ENCODE measurements at regions not wholly inside any gene's neighbourhood (a gene's known extent, or its start where the extent isn't known, plus 50 kb on each side); places are given as distances from the start of the nearest gene placed in this dataset.

GRCh38 chr2:142756430-142756829 is 121.0 kb upstream of the KYNU start:
- Histone ChIP-seq H3K9me3 (no peaks in the 10 kb centered on the region), H3K27me3 (no peaks in the 10 kb centered on the region), H3K4me1 (no peaks in the 10 kb centered on the region), H3K36me3 (no peaks in the 10 kb centered on the region), H3K27ac (no peak overlapping the region), H3K4me3 (no peak overlapping the region)
- in situ Hi-C loops (cut with MboI; ENCODE audit: low sequenced_read_pairs in 4 of 4) (no loop called here), intact Hi-C loops (cut with DNase I; ENCODE audit: low total_unique reads) (no loop called here)
- no peak for TF ChIP-seq CTCF (IDR thresholded peaks at IDR 0.05 in 4 of 5, conservative IDR thresholded peaks at IDR 0.05 in 1 of 5)
- TF ChIP-seq POLR2A (IDR thresholded peaks at IDR 0.05), result no peak
- DNase-seq (no peak), ATAC-seq (no peak)

DNA sequence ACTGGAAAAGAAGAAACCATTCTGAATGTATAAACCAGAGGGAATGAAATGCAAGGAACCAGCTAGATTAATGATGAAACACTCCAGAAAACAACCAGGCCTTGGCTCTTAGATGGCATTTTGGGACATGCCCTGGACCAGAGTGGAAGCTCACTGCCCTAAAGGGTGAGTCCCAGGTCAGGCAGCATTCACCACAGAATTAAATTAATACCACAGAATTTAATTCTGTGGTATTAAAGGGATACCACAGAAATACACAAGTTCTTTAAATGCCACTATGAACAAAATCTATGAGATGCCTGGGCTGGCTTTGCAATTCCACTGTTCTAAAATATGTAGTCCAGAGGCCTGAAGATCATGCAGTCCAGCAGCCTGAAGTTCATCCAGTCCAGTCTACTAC is 122.3 kb upstream of the KYNU start:
- H3K27ac ChIP-seq, result no peak overlapping the region
- no peak for TF ChIP-seq CTCF (IDR thresholded peaks at IDR 0.05 in 4 of 5, conservative IDR thresholded peaks at IDR 0.05 in 1 of 5)
- TF ChIP-seq POLR2A (IDR thresholded peaks at IDR 0.05), result no peak
- DNase-seq, result no peak
- ATAC-seq, result no peak
- H3K4me1 ChIP-seq, result no peaks in the 10 kb centered on the region
- intact Hi-C loops (cut with DNase I; ENCODE audit: low total_unique reads), result no loop called here
- in situ Hi-C loops (cut with MboI; ENCODE audit: low sequenced_read_pairs in 4 of 4), result no loop called here
- no peaks in the 10 kb centered on the region for H3K36me3 ChIP-seq
- no peaks in the 10 kb centered on the region for H3K27me3 ChIP-seq
- no peak overlapping the region for H3K4me3 ChIP-seq
- no peaks in the 10 kb centered on the region for H3K9me3 ChIP-seq

DNA sequence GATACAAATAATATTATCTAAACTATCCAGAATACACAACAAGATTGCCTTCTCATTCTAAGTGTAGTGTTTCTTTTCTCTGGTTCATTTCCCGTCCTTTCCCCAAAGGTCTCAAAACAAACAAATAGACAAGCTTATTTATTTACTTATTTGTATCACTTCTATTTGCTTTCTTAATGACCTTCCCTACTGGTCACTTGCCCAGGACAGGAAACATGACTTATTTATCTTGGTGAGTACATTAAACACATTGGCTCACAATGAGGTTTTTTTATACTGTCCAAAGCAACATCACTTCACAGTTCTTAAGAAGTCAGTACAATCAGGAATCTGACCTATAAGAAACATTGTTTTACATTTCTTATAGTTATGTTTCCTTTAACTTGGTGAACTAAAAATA is 123.3 kb upstream of the KYNU start:
- Histone ChIP-seq H3K4me1 (no peaks in the 10 kb centered on the region), H3K27ac (no peak overlapping the region), H3K27me3 (no peaks in the 10 kb centered on the region), H3K36me3 (no peaks in the 10 kb centered on the region), H3K9me3 (no peaks in the 10 kb centered on the region), H3K4me3 (no peak overlapping the region)
- ATAC-seq (no peak), DNase-seq (no peak)
- TF ChIP-seq CTCF (IDR thresholded peaks at IDR 0.05 in 4 of 5, conservative IDR thresholded peaks at IDR 0.05 in 1 of 5), result no peak
- no peak for TF ChIP-seq POLR2A (IDR thresholded peaks at IDR 0.05)
- in situ Hi-C loops (cut with MboI; ENCODE audit: low sequenced_read_pairs in 4 of 4), result no loop called here
- intact Hi-C loops (cut with DNase I; ENCODE audit: low total_unique reads), result no loop called here

GRCh38 chr2:142750858-142751257 is 126.6 kb upstream of the KYNU start:
- H3K27me3 ChIP-seq, result no peaks in the 10 kb centered on the region
- DNase-seq (no peak), ATAC-seq (no peak)
- H3K36me3 ChIP-seq, result no peaks in the 10 kb centered on the region
- no peak for TF ChIP-seq POLR2A (IDR thresholded peaks at IDR 0.05)
- TF ChIP-seq CTCF (IDR thresholded peaks at IDR 0.05 in 4 of 5, conservative IDR thresholded peaks at IDR 0.05 in 1 of 5), result no peak
- no peak overlapping the region for H3K27ac ChIP-seq
- in situ Hi-C loops (cut with MboI; ENCODE audit: low sequenced_read_pairs in 4 of 4) (no loop called here), intact Hi-C loops (cut with DNase I; ENCODE audit: low total_unique reads) (no loop called here)
- H3K4me3 ChIP-seq, result no peak overlapping the region
- H3K4me1 ChIP-seq, result no peaks in the 10 kb centered on the region
- no peaks in the 10 kb centered on the region for H3K9me3 ChIP-seq

DNA sequence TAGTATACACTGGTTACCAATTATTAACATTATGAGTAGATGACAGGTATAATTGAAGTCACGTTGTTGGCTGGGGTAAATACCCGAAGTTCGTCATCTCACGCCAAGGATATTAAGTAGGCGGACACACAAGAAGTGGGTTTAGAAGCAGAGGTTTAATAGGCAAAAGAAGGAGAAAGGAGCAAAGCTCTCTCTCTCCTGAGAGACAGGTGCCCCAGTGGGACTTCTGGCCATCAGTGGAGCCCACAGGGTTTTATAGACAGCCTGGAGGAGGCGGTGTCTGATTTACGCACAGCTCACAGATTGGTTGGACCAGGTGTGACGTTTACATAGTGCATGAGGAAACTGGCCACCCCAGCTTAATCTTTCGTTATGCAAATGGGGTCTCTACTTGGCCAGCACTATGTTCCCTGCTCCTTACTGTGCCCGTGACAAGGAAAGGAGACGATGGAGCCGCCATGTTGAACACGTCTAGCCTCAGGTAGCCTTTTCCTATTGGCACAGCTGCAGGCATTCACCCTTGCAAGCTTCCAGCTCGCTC is 128.8 kb upstream of the KYNU start:
- ATAC-seq (no peak), DNase-seq (no peak)
- in situ Hi-C loops (cut with MboI; ENCODE audit: low sequenced_read_pairs in 4 of 4) (no loop called here), intact Hi-C loops (cut with DNase I; ENCODE audit: low total_unique reads) (no loop called here)
- no peaks in the 10 kb centered on the region for H3K4me1 ChIP-seq
- no peak overlapping the region for H3K27ac ChIP-seq
- H3K9me3 ChIP-seq, result no peaks in the 10 kb centered on the region
- H3K4me3 ChIP-seq, result no peak overlapping the region
- no peak for TF ChIP-seq CTCF (IDR thresholded peaks at IDR 0.05 in 4 of 5, conservative IDR thresholded peaks at IDR 0.05 in 1 of 5)
- TF ChIP-seq POLR2A (IDR thresholded peaks at IDR 0.05), result no peak
- no peaks in the 10 kb centered on the region for H3K36me3 ChIP-seq
- no peaks in the 10 kb centered on the region for H3K27me3 ChIP-seq

All from gastrocnemius medialis (tissue), 4 donors.